Prostate gland (tissue), 2 donors: ENCODE measurements at regions not wholly inside any gene's neighbourhood (a gene's known extent, or its start where the extent isn't known, plus 50 kb on each side); places are given as distances from the start of the nearest gene placed in this dataset.

Source experiments
- CTCF ChIP-seq, 4 experiments: fragments of 200-600 bp in 2 of 4; fragments of 450-650 bp in 2 of 4; sonication (generic) in 2 of 4; IDR thresholded peaks; 1 replicate in 3 of 4; 2 replicates in 1 of 4; pipeline ENCODE4 v1.5.1; 2016 to 2019; ENCODE audit warnings: antibody characterized with exemption in 4 of 4, mild to moderate bottlenecking in 2 of 4, moderate library complexity in 2 of 4
- POLR2A ChIP-seq: fragments of 450-650 bp; IDR thresholded peaks from one replicate; pipeline ENCODE4 v1.6.1; 2016; ENCODE audit warnings: antibody characterized with exemption, mild to moderate bottlenecking
- POLR2AphosphoS5 ChIP-seq: sonication (generic); formaldehyde crosslinking; IDR thresholded peaks from one replicate; pipeline ENCODE4 v1.6.1; 2017; ENCODE audit warnings: antibody characterized with exemption

DNA sequence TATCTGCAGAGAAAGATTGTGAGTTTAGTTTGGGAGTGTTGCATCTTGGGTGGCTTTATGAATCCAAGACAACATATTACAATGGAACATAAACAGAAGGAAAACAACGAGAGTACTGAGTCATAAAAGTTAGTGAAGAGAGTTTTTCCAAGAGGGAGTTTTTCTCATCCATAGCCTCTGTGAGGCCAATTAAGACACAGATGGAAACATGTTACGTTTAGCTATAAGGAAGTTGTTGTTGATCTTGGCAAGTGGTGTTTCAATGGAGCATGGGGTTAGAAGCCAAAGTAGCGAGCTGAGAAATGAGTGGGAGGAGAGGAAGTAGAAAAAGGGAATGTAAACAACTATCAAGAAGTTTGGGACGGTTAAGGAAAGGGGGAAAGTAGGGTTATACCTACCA lies 53.3 kb upstream of the SPATA31D4 start:
- TF ChIP-seq CTCF (IDR thresholded peaks at IDR 0.05) = no peak
- TF ChIP-seq POLR2AphosphoS5 = no peak
- no peak for TF ChIP-seq POLR2A
